ENCODE measurements at regions not wholly inside any gene's neighbourhood (a gene's known extent, or its start where the extent isn't known, plus 50 kb on each side); places are given as distances from the start of the nearest gene placed in this dataset.

GRCh38 chr5:124521461-124522230 lies 224.8 kb downstream of the ZNF608 start:
- Histone ChIP-seq H3K27me3 (ENCODE audit: control insufficient read depth, insufficient read depth, low read length, poor library complexity, severe bottlenecking) (no peaks in the 10 kb centered on the region), H3K4me1 (ENCODE audit: control insufficient read depth, insufficient read depth, low read length) (no peaks in the 10 kb centered on the region), H3K27ac (ENCODE audit: insufficient read depth, low read depth, low read length, poor library complexity, severe bottlenecking) (no peak overlapping the region), H3K9me3 (ENCODE audit: control insufficient read depth, low read length) (no peaks in the 10 kb centered on the region), H3K4me3 (ENCODE audit: insufficient read depth, low read depth, low read length) (no peak overlapping the region), H3K36me3 (ENCODE audit: control insufficient read depth, insufficient read depth, low read length) (no peaks in the 10 kb centered on the region)
- WGBS, 2 experiments = 90 to 91% methylated on average over 33 to 34 of the region's 34 CpGs

- Histone ChIP-seq H3K27me3 (ENCODE audit: control insufficient read depth, insufficient read depth, low read length, poor library complexity, severe bottlenecking) (no peaks in the 10 kb centered on the region), H3K27ac (ENCODE audit: insufficient read depth, low read depth, low read length, poor library complexity, severe bottlenecking) (no peak overlapping the region), H3K36me3 (ENCODE audit: control insufficient read depth, insufficient read depth, low read length) (no peaks in the 10 kb centered on the region), H3K9me3 (ENCODE audit: control insufficient read depth, low read length) (no peaks in the 10 kb centered on the region), H3K4me1 (ENCODE audit: control insufficient read depth, insufficient read depth, low read length) (no peaks in the 10 kb centered on the region), H3K4me3 (ENCODE audit: insufficient read depth, low read depth, low read length) (no peak overlapping the region)
- whole genome bisulfite sequencing, 2 experiments = 73 to 75% methylated on average over 2 of the region's 2 CpGs
Measured at GRCh38 chr5:124519396-124519795, 227.0 kb downstream of the ZNF608 start.

- Histone ChIP-seq H3K9me3 (ENCODE audit: control insufficient read depth, low read length) (no peaks in the 10 kb centered on the region), H3K4me3 (ENCODE audit: insufficient read depth, low read depth, low read length) (no peak overlapping the region), H3K36me3 (ENCODE audit: control insufficient read depth, insufficient read depth, low read length) (no peaks in the 10 kb centered on the region), H3K27me3 (ENCODE audit: control insufficient read depth, insufficient read depth, low read length, poor library complexity, severe bottlenecking) (no peaks in the 10 kb centered on the region), H3K4me1 (ENCODE audit: control insufficient read depth, insufficient read depth, low read length) (peaks cover 3% of the 10 kb centered on the region), H3K27ac (ENCODE audit: insufficient read depth, low read depth, low read length, poor library complexity, severe bottlenecking) (no peak overlapping the region)
- WGBS, 2 experiments = 90 to 96% methylated on average over 1 of the region's 2 CpGs
Measured at GRCh38 chr5:124516567-124516966, 229.9 kb downstream of the ZNF608 start.

GRCh38 chr5:124515497-124516245 lies 230.8 kb downstream of the ZNF608 start:
- no peaks in the 10 kb centered on the region for H3K9me3 ChIP-seq (ENCODE audit: control insufficient read depth, low read length)
- H3K36me3 ChIP-seq (ENCODE audit: control insufficient read depth, insufficient read depth, low read length) = no peaks in the 10 kb centered on the region
- no peak overlapping the region for H3K27ac ChIP-seq (ENCODE audit: insufficient read depth, low read depth, low read length, poor library complexity, severe bottlenecking)
- H3K4me1 ChIP-seq (ENCODE audit: control insufficient read depth, insufficient read depth, low read length) = peaks cover 3% of the 10 kb centered on the region
- H3K27me3 ChIP-seq (ENCODE audit: control insufficient read depth, insufficient read depth, low read length, poor library complexity, severe bottlenecking) = no peaks in the 10 kb centered on the region
- H3K4me3 ChIP-seq (ENCODE audit: insufficient read depth, low read depth, low read length) = no peak overlapping the region
- WGBS, 2 experiments = 97 to 100% methylated on average over 2 to 3 of the region's 3 CpGs

- 86% methylated on average over 3 of the region's 3 CpGs; no CpG with 5 or more reads in 1 of the 2 experiments for WGBS, 2 experiments
- H3K36me3 ChIP-seq (ENCODE audit: control insufficient read depth, insufficient read depth, low read length) = no peaks in the 10 kb centered on the region
- no peak overlapping the region for H3K4me3 ChIP-seq (ENCODE audit: insufficient read depth, low read depth, low read length)
- peaks cover 3% of the 10 kb centered on the region for H3K4me1 ChIP-seq (ENCODE audit: control insufficient read depth, insufficient read depth, low read length)
- H3K27me3 ChIP-seq (ENCODE audit: control insufficient read depth, insufficient read depth, low read length, poor library complexity, severe bottlenecking) = no peaks in the 10 kb centered on the region
- no peak overlapping the region for H3K27ac ChIP-seq (ENCODE audit: insufficient read depth, low read depth, low read length, poor library complexity, severe bottlenecking)
- no peaks in the 10 kb centered on the region for H3K9me3 ChIP-seq (ENCODE audit: control insufficient read depth, low read length)
Measured at GRCh38 chr5:124514956-124515355, 231.5 kb downstream of the ZNF608 start.

GRCh38 chr5:124512952-124513632 lies 233.3 kb downstream of the ZNF608 start:
- no peak overlapping the region for H3K4me3 ChIP-seq (ENCODE audit: insufficient read depth, low read depth, low read length)
- no peak overlapping the region for H3K27ac ChIP-seq (ENCODE audit: insufficient read depth, low read depth, low read length, poor library complexity, severe bottlenecking)
- H3K9me3 ChIP-seq (ENCODE audit: control insufficient read depth, low read length) = no peaks in the 10 kb centered on the region
- 94% methylated on average over 5 of the region's 5 CpGs for WGBS, 2 experiments
- H3K27me3 ChIP-seq (ENCODE audit: control insufficient read depth, insufficient read depth, low read length, poor library complexity, severe bottlenecking) = no peaks in the 10 kb centered on the region
- H3K36me3 ChIP-seq (ENCODE audit: control insufficient read depth, insufficient read depth, low read length) = no peaks in the 10 kb centered on the region
- peaks cover 3% of the 10 kb centered on the region for H3K4me1 ChIP-seq (ENCODE audit: control insufficient read depth, insufficient read depth, low read length)

GRCh38 chr5:124512236-124512635 lies 234.2 kb downstream of the ZNF608 start:
- H3K4me1 ChIP-seq (ENCODE audit: control insufficient read depth, insufficient read depth, low read length) = peaks cover 3% of the 10 kb centered on the region
- H3K9me3 ChIP-seq (ENCODE audit: control insufficient read depth, low read length) = no peaks in the 10 kb centered on the region
- H3K27me3 ChIP-seq (ENCODE audit: control insufficient read depth, insufficient read depth, low read length, poor library complexity, severe bottlenecking) = no peaks in the 10 kb centered on the region
- no peak overlapping the region for H3K27ac ChIP-seq (ENCODE audit: insufficient read depth, low read depth, low read length, poor library complexity, severe bottlenecking)
- no peaks in the 10 kb centered on the region for H3K36me3 ChIP-seq (ENCODE audit: control insufficient read depth, insufficient read depth, low read length)
- WGBS, 2 experiments = 82 to 88% methylated on average over 3 of the region's 3 CpGs
- no peak overlapping the region for H3K4me3 ChIP-seq (ENCODE audit: insufficient read depth, low read depth, low read length)

- H3K4me3 ChIP-seq (ENCODE audit: insufficient read depth, low read depth, low read length) = no peak overlapping the region
Measured at GRCh38 chr5:124511791-124512190, 234.6 kb downstream of the ZNF608 start.

GRCh38 chr5:124507688-124508087 lies 238.8 kb downstream of the ZNF608 start:
- no peak overlapping the region for H3K4me3 ChIP-seq (ENCODE audit: insufficient read depth, low read depth, low read length)
- WGBS, 2 experiments = 88 to 92% methylated on average over 2 of the region's 2 CpGs
- H3K27ac ChIP-seq (ENCODE audit: insufficient read depth, low read depth, low read length, poor library complexity, severe bottlenecking) = no peak overlapping the region
- H3K36me3 ChIP-seq (ENCODE audit: control insufficient read depth, insufficient read depth, low read length) = no peaks in the 10 kb centered on the region
- H3K27me3 ChIP-seq (ENCODE audit: control insufficient read depth, insufficient read depth, low read length, poor library complexity, severe bottlenecking) = no peaks in the 10 kb centered on the region
- no peaks in the 10 kb centered on the region for H3K9me3 ChIP-seq (ENCODE audit: control insufficient read depth, low read length)
- peaks cover 17% of the 10 kb centered on the region for H3K4me1 ChIP-seq (ENCODE audit: control insufficient read depth, insufficient read depth, low read length)

More at GRCh38 chr5:124511791-124512190, 234.6 kb downstream of the ZNF608 start:
- no peaks in the 10 kb centered on the region for H3K36me3 ChIP-seq (ENCODE audit: control insufficient read depth, insufficient read depth, low read length)
- no peaks in the 10 kb centered on the region for H3K27me3 ChIP-seq (ENCODE audit: control insufficient read depth, insufficient read depth, low read length, poor library complexity, severe bottlenecking)
- H3K9me3 ChIP-seq (ENCODE audit: control insufficient read depth, low read length) = no peaks in the 10 kb centered on the region
- peaks cover 3% of the 10 kb centered on the region for H3K4me1 ChIP-seq (ENCODE audit: control insufficient read depth, insufficient read depth, low read length)
- no peak overlapping the region for H3K27ac ChIP-seq (ENCODE audit: insufficient read depth, low read depth, low read length, poor library complexity, severe bottlenecking)

Data from ectodermal cell (in vitro differentiated cells).